Peyer's patch (tissue), 4 donors: ENCODE measurements at regions not wholly inside any gene's neighbourhood (a gene's known extent, or its start where the extent isn't known, plus 50 kb on each side); places are given as distances from the start of the nearest gene placed in this dataset.
"Not testable (repeated sequence)": the region's sequence is repeated elsewhere in the genome, so short reads cannot be mapped to it uniquely, and the experiment has no call there.

Experiments used
- DNase-seq, 3 donors: peaks; one replicate each; pipeline ENCODE4 v3.0.0-alpha.2; 2017 to 2019
- H3K27ac ChIP-seq, 4 donors: fragments of 200-600 bp; sonication (generic); one replicate each; pipeline ENCODE4 v1.5.1; 2016 to 2019
- H3K27me3 ChIP-seq, 2 donors: fragments of 200-600 bp; sonication (generic); one replicate each; pipeline ENCODE4 v1.5.1; 2019
- H3K36me3 ChIP-seq, 3 donors: fragments of 200-600 bp; sonication (generic); one replicate each; pipeline ENCODE4 v1.5.1; 2016 to 2019
- H3K4me1 ChIP-seq, 4 donors: fragments of 200-600 bp; sonication (generic); one replicate each; pipeline ENCODE4 v1.5.1; 2016 to 2019
- H3K4me3 ChIP-seq, 4 donors: fragments of 200-600 bp; sonication (generic); 1 replicate in 3 of 4; 2 replicates in 1 of 4; pipeline ENCODE4 v1.5.1; 2016 to 2019; ENCODE audit warnings: mild to moderate bottlenecking in 1 of 4
- H3K9me3 ChIP-seq, 4 donors: fragments of 200-600 bp; sonication (generic); one replicate each; pipeline ENCODE4 v1.5.1; 2016 to 2019; ENCODE audit warnings: mild to moderate bottlenecking in 1 of 4
- CTCF ChIP-seq, 6 experiments: fragments of 450-650 bp in 4 of 6; fragments of 200-600 bp in 2 of 6; sonication (generic) in 1 of 6; IDR thresholded peaks; one replicate each; pipeline ENCODE4 v1.5.1; 2017 to 2019; ENCODE audit warnings: antibody characterized with exemption in 6 of 6, mild to moderate bottlenecking in 3 of 6, moderate library complexity in 1 of 6
- POLR2A ChIP-seq, 2 donors: fragments of 450-650 bp; IDR thresholded peaks; one replicate each; pipeline ENCODE4 v1.5.1; 2017; ENCODE audit warnings: antibody characterized with exemption in 2 of 2, mild to moderate bottlenecking in 2 of 2, moderate library complexity in 2 of 2

GRCh38 chrX:65878456-65878855 is 161.4 kb downstream of the VSIG4 start:
- no peaks in the 10 kb centered on the region for H3K9me3 ChIP-seq
- no peak overlapping the region for H3K27ac ChIP-seq
- no peaks in the 10 kb centered on the region for H3K4me1 ChIP-seq
- H3K36me3 ChIP-seq, result no peaks in the 10 kb centered on the region
- TF ChIP-seq POLR2A (IDR thresholded peaks at IDR 0.05) (no peak), CTCF (IDR thresholded peaks at IDR 0.05) (no peak)
- DNase-seq, result no peak
- no peaks in the 10 kb centered on the region for H3K27me3 ChIP-seq
- H3K4me3 ChIP-seq, result no peak overlapping the region

- no peaks in the 10 kb centered on the region for H3K27me3 ChIP-seq
- H3K4me3 ChIP-seq, result no peak overlapping the region
- TF ChIP-seq POLR2A (IDR thresholded peaks at IDR 0.05), result no peak
- no peak for TF ChIP-seq CTCF (IDR thresholded peaks at IDR 0.05)
- no peaks in the 10 kb centered on the region for H3K36me3 ChIP-seq
- H3K27ac ChIP-seq, result no peak overlapping the region
- DNase-seq, result no peak
- H3K4me1 ChIP-seq, result no peaks in the 10 kb centered on the region
- H3K9me3 ChIP-seq, result no peaks in the 10 kb centered on the region
Measured at GRCh38 chrX:65877953-65878352, 161.9 kb downstream of the VSIG4 start.

GRCh38 chrX:65875614-65876013 is 164.3 kb downstream of the VSIG4 start:
- H3K9me3 ChIP-seq, DNase-seq, H3K36me3 ChIP-seq, H3K27me3 ChIP-seq, H3K4me3 ChIP-seq, H3K27ac ChIP-seq, H3K4me1 ChIP-seq: not testable (repeated sequence)

GRCh38 chrX:65874765-65875164 is 165.1 kb downstream of the VSIG4 start:
- H3K4me3 ChIP-seq, result no peak overlapping the region
- no peaks in the 10 kb centered on the region for H3K27me3 ChIP-seq
- no peaks in the 10 kb centered on the region for H3K36me3 ChIP-seq
- TF ChIP-seq CTCF (IDR thresholded peaks at IDR 0.05) (no peak), POLR2A (IDR thresholded peaks at IDR 0.05) (no peak)
- DNase-seq, result no peak
- no peaks in the 10 kb centered on the region for H3K4me1 ChIP-seq
- H3K9me3 ChIP-seq, result no peaks in the 10 kb centered on the region
- no peak overlapping the region for H3K27ac ChIP-seq

GRCh38 chrX:65874110-65874509 is 165.8 kb downstream of the VSIG4 start:
- H3K9me3 ChIP-seq, result no peaks in the 10 kb centered on the region
- no peaks in the 10 kb centered on the region for H3K36me3 ChIP-seq
- no peaks in the 10 kb centered on the region for H3K4me1 ChIP-seq
- no peak overlapping the region for H3K4me3 ChIP-seq
- H3K27ac ChIP-seq, result no peak overlapping the region
- no peaks in the 10 kb centered on the region for H3K27me3 ChIP-seq
- TF ChIP-seq CTCF (IDR thresholded peaks at IDR 0.05), result no peak
- no peak for TF ChIP-seq POLR2A (IDR thresholded peaks at IDR 0.05)
- no peak for DNase-seq

- Histone ChIP-seq H3K4me3 (no peak overlapping the region), H3K4me1 (no peaks in the 10 kb centered on the region), H3K27ac (no peak overlapping the region), H3K36me3 (no peaks in the 10 kb centered on the region), H3K27me3 (no peaks in the 10 kb centered on the region), H3K9me3 (no peaks in the 10 kb centered on the region)
- no peak for DNase-seq
- TF ChIP-seq POLR2A (IDR thresholded peaks at IDR 0.05) (no peak), CTCF (IDR thresholded peaks at IDR 0.05) (no peak)
Measured at GRCh38 chrX:65873385-65873784, 166.5 kb downstream of the VSIG4 start.
